Loucy (cell line): ENCODE measurements at regions not wholly inside any gene's neighbourhood (a gene's known extent, or its start where the extent isn't known, plus 50 kb on each side); places are given as distances from the start of the nearest gene placed in this dataset.
A peak's percentile ranks its signal among the peaks of the same experiment; 100 is the strongest.

ENCODE experiments used
- H2AFZ ChIP-seq: fragments of 200-600 bp; sonication (generic); 2 replicates; pipeline ENCODE4 v1.6.0; 2016; ENCODE audit warnings: antibody characterized with exemption, mild to moderate bottlenecking, low read length, moderate library complexity
- H3F3A ChIP-seq: fragments of 200-600 bp; 2 replicates; pipeline ENCODE4 v1.6.0; 2016; ENCODE audit warnings: antibody characterized with exemption, low read depth, mild to moderate bottlenecking
- H3K27me3 ChIP-seq: fragments of 200-600 bp; sonication (generic); 2 replicates; pipeline ENCODE4 v1.6.1; 2014; ENCODE audit warnings: low read length, mild to moderate bottlenecking; ENCODE audit not compliant: insufficient read depth, poor library complexity, severe bottlenecking
- H3K36me3 ChIP-seq: fragments of 200-600 bp; sonication (generic); 2 replicates; pipeline ENCODE4 v1.6.1; 2016; ENCODE audit warnings: low read length; ENCODE audit not compliant: insufficient read depth
- H3K4me1 ChIP-seq: fragments of 200-600 bp; sonication (generic); 2 replicates; pipeline ENCODE4 v1.5.1; 2014; ENCODE audit warnings: low read length, mild to moderate bottlenecking; ENCODE audit not compliant: insufficient read depth, poor library complexity, severe bottlenecking
- H3K4me2 ChIP-seq: fragments of 200-600 bp; sonication (generic); 2 replicates; pipeline ENCODE4 v1.6.0; 2014; ENCODE audit warnings: antibody characterized with exemption, low read length, low read depth, mild to moderate bottlenecking; ENCODE audit not compliant: poor library complexity, severe bottlenecking
- H3K4me3 ChIP-seq: fragments of 200-600 bp; sonication (generic); 2 replicates; pipeline ENCODE4 v1.5.1; 2014; ENCODE audit warnings: low read length, mild to moderate bottlenecking, mixed read lengths; ENCODE audit not compliant: poor library complexity, severe bottlenecking
- H3K79me2 ChIP-seq: fragments of 200-600 bp; sonication (generic); 2 replicates; pipeline ENCODE4 v1.6.1; 2014; ENCODE audit warnings: low read length; ENCODE audit not compliant: insufficient read depth
- H3K9ac ChIP-seq: fragments of 200-600 bp; sonication (generic); 2 replicates; pipeline ENCODE4 v1.6.0; 2014; ENCODE audit warnings: mild to moderate bottlenecking, low read depth, low read length, moderate library complexity; ENCODE audit not compliant: poor library complexity, severe bottlenecking
- H3K9me2 ChIP-seq: fragments of 200-600 bp; sonication (generic); replicated peaks from 2 replicates; pipeline ENCODE4 v1.6.1; 2016; ENCODE audit warnings: low read depth, low read length, mixed read lengths
- H3K9me3 ChIP-seq: fragments of 200-600 bp; sonication (generic); 2 replicates; pipeline ENCODE4 v1.6.1; 2014; ENCODE audit warnings: mild to moderate bottlenecking, antibody characterized with exemption, low read length, low read depth; ENCODE audit not compliant: insufficient read depth
- H4K20me1 ChIP-seq: fragments of 200-600 bp; sonication (generic); 2 replicates; pipeline ENCODE4 v1.6.0; 2014; ENCODE audit warnings: antibody characterized with exemption, low read length, mild to moderate bottlenecking; ENCODE audit not compliant: insufficient read depth, poor library complexity, severe bottlenecking
- EZH2phosphoT487 ChIP-seq: fragments of 200-600 bp; IDR thresholded peaks from 2 replicates; pipeline ENCODE4 v1.6.1; 2018; ENCODE audit warnings: antibody characterized with exemption, mild to moderate bottlenecking, moderate library complexity, borderline replicate concordance
- TF ChIP-seq, protein P1 (sequence below): fragments of 200-600 bp; sonication (generic); conservative IDR thresholded peaks from 2 replicates; pipeline ENCODE4 v1.5.1; 2014; ENCODE audit warnings: mild to moderate bottlenecking, antibody characterized with exemption, low read length

DNA sequence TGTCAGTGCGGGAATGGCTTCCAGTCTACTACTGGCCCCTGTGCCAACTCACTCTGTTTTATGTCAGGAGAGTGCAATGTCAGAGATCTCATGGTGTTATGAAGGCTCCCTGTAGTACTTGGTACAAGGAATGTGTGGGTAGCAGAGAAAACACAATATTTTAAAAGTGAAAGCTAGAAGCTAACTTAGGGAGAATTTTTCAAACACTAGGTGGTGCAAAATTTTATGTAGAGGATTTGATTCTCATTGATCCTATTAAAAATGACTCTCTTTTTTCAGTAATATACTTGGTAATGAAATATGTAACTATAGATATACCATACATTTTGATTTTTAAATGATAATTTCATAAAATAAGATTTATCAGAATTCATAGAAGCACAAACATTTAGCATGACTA, 134.7 kb downstream of the JRKL start:
- H3K27me3 ChIP-seq: no peaks in the 10 kb centered on the region
- H3K9me3 ChIP-seq: no peaks in the 10 kb centered on the region
- no peaks in the 10 kb centered on the region for H3K79me2 ChIP-seq
- H3F3A ChIP-seq: no peaks in the 10 kb centered on the region
- H3K4me2 ChIP-seq: peak overlapping the region; percentile 45
- H3K9me2 ChIP-seq: no peaks in the 10 kb centered on the region
- no peak overlapping the region for H3K9ac ChIP-seq
- peak overlapping the region; percentile 49 for H3K4me3 ChIP-seq
- peak overlapping the region; percentile 74; the same call in 1 of the 2 replicates for H2AFZ ChIP-seq
- TF ChIP-seq EZH2phosphoT487: no peak
- TF ChIP-seq, protein P1, sequence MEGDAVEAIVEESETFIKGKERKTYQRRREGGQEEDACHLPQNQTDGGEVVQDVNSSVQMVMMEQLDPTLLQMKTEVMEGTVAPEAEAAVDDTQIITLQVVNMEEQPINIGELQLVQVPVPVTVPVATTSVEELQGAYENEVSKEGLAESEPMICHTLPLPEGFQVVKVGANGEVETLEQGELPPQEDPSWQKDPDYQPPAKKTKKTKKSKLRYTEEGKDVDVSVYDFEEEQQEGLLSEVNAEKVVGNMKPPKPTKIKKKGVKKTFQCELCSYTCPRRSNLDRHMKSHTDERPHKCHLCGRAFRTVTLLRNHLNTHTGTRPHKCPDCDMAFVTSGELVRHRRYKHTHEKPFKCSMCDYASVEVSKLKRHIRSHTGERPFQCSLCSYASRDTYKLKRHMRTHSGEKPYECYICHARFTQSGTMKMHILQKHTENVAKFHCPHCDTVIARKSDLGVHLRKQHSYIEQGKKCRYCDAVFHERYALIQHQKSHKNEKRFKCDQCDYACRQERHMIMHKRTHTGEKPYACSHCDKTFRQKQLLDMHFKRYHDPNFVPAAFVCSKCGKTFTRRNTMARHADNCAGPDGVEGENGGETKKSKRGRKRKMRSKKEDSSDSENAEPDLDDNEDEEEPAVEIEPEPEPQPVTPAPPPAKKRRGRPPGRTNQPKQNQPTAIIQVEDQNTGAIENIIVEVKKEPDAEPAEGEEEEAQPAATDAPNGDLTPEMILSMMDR: peak; percentile 35; the same call in 1 of the 2 replicates
- H3K4me1 ChIP-seq: no peaks in the 10 kb centered on the region
- H3K36me3 ChIP-seq: no peaks in the 10 kb centered on the region
- no peaks in the 10 kb centered on the region for H4K20me1 ChIP-seq

DNA sequence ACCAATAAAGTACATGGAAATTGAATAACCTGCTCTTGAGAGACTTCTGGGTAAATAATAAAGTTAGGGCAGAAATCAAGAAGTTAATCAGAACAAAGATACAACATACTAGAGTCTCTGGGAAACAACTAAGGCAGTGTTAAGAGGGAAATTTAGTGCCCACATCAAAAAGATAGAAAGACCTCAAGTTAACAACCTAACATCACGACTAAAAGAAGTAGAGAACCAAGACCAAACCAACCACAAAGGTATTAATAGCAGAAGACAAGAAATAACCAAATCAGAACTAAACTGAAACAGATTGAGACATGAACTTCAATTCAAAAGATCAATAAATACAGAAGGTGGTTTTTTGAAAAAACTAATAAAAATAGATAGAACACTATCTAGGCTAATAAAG, 140.7 kb downstream of the JRKL start:
- no peaks in the 10 kb centered on the region for H3K9me3 ChIP-seq
- no peak overlapping the region for H3K4me3 ChIP-seq
- H4K20me1 ChIP-seq: no peaks in the 10 kb centered on the region
- no peaks in the 10 kb centered on the region for H3K4me1 ChIP-seq
- no peak overlapping the region for H3K9ac ChIP-seq
- no peak overlapping the region for H2AFZ ChIP-seq
- H3K4me2 ChIP-seq: no peak overlapping the region
- no peaks in the 10 kb centered on the region for H3K27me3 ChIP-seq
- TF ChIP-seq EZH2phosphoT487: no peak
- TF ChIP-seq, protein P1: no peak
- 0 out of 2 replicates have a peak, but pooled peaks cover 3% of the 10 kb centered on the region for H3K9me2 ChIP-seq
- no peaks in the 10 kb centered on the region for H3F3A ChIP-seq
- no peaks in the 10 kb centered on the region for H3K79me2 ChIP-seq
- H3K36me3 ChIP-seq: no peaks in the 10 kb centered on the region

DNA sequence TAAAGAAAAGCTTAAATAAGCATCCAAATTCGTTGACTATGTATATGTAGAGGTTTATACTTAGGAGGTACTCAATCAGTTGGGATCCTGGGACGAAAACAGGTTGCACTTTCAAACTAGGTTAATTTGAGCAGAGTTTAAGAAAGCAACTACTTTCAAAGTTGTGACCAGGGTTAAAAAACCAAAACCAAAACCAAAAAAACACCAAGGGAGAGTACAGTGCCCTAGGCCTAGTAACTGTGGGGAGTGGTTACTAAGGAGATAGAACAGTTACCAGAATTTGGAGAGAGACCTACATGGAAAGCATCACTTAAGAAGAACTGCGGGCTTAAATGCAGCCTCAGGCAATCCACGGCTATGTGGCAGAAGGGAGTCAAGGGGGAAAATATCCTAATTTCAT, 148.3 kb downstream of the JRKL start:
- Histone ChIP-seq H4K20me1 (no peaks in the 10 kb centered on the region), H3K36me3 (no peaks in the 10 kb centered on the region), H3F3A (no peaks in the 10 kb centered on the region), H3K79me2 (no peaks in the 10 kb centered on the region), H3K4me3 (no peak overlapping the region), H3K9me2 (no peaks in the 10 kb centered on the region), H3K27me3 (no peaks in the 10 kb centered on the region), H3K9me3 (no peaks in the 10 kb centered on the region), H2AFZ (no peak overlapping the region), H3K4me1 (no peaks in the 10 kb centered on the region), H3K9ac (no peak overlapping the region), H3K4me2 (no peak overlapping the region)
- TF ChIP-seq EZH2phosphoT487: no peak
- TF ChIP-seq, protein P1: no peak
